HUES6 (cell line): ENCODE measurements at regions not wholly inside any gene's neighbourhood (a gene's known extent, or its start where the extent isn't known, plus 50 kb on each side); places are given as distances from the start of the nearest gene placed in this dataset.
"Not testable (repeated sequence)": the region's sequence is repeated elsewhere in the genome, so short reads cannot be mapped to it uniquely, and the experiment has no call there.

Experiments used
- H3K27ac ChIP-seq: 2 replicates; pipeline ENCODE4 v1.7.0; 2013; ENCODE audit warnings: low read depth, mild to moderate bottlenecking, low read length, inconsistent platforms
- H3K27me3 ChIP-seq: 2 replicates; pipeline ENCODE4 v1.6.1; 2013; ENCODE audit warnings: low read length; ENCODE audit not compliant: control insufficient read depth, insufficient read depth
- H3K36me3 ChIP-seq: 2 replicates; pipeline ENCODE4 v1.6.1; 2013; ENCODE audit warnings: low read length; ENCODE audit not compliant: control insufficient read depth, insufficient read depth
- H3K4me1 ChIP-seq: 2 replicates; pipeline ENCODE4 v1.6.1; 2013; ENCODE audit warnings: low read length; ENCODE audit not compliant: control insufficient read depth, insufficient read depth
- H3K4me3 ChIP-seq: 2 replicates; pipeline ENCODE4 v1.5.1; 2013; ENCODE audit warnings: low read depth, low read length
- H3K9ac ChIP-seq: one replicate; pipeline ENCODE4 v1.6.1; 2013; ENCODE audit warnings: mild to moderate bottlenecking, low read length
- H3K9me3 ChIP-seq: 2 replicates; pipeline ENCODE4 v1.6.1; 2013; ENCODE audit warnings: low read depth, low read length; ENCODE audit not compliant: control insufficient read depth, insufficient read depth

DNA sequence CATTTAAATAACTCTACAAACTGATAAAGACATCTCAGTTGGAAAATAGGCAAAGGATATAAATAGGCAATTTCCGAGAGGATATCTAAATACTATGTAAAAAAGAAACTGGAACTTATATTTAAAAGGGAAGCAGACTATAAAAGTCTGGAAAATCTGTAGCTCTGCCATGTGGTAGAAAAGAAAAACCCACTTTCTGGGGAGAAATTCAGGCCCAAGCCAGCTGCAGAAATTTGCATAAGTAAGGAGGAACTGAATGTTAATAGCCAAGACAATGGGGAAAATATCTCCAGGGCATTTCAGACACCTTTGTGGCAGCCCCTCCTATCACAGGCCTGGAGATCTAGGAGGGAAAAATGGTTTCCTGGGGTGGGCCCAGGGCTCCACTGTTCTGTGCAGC, 97.8 kb upstream of the ZBED5 start:
- Histone ChIP-seq H3K4me1 (no peaks in the 10 kb centered on the region), H3K27me3 (no peaks in the 10 kb centered on the region), H3K9me3 (peaks cover 13% of the 10 kb centered on the region), H3K4me3 (no peak overlapping the region), H3K36me3 (no peaks in the 10 kb centered on the region), H3K27ac (no peak overlapping the region), H3K9ac (no peak overlapping the region)

DNA sequence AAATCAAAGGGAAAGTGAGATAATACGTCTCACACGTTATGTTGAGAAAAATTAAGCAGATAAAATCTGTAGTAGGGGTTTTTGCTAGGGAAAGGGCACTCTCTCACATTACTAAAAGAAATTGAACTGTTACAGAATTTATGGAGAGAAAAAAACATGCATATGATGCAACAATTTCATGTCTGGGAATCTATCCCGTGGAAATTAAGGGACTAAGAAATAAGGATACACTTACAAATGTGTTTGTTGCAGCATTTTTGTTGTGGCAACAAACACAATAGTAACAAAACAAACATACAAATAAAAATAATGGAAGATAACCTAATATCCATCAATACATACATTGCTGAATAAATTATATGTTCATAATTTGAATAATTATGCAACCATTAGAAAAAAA, 96.3 kb upstream of the ZBED5 start:
- Histone ChIP-seq H3K9me3 (peaks cover 13% of the 10 kb centered on the region), H3K27ac (no peak overlapping the region)

DNA sequence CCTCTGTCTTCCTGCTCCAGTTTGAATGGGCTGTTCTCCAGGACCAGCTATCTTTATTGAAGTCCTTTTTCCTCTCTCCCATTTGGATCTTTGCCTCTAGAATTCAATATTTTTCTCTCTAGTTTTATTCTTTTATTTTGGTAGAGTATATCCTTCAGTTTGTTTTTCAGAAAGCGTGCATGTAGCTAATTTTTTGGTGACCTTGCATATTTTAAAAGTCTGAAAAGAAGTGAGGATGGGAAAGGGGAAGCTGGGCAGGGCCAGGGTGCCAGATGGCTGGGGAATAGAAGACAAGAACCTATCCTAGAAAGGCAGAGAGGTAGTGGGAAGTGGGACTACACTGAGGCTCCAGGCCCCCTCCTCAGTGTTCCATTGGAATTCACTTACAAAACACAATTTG, 95.0 kb upstream of the ZBED5 start:
- Histone ChIP-seq H3K4me3 (no peak overlapping the region), H3K4me1 (no peaks in the 10 kb centered on the region), H3K9me3 (peaks cover 11% of the 10 kb centered on the region), H3K27ac (no peak overlapping the region), H3K27me3 (no peaks in the 10 kb centered on the region), H3K36me3 (no peaks in the 10 kb centered on the region), H3K9ac (no peak overlapping the region)

More for the DNA sequence above, 96.3 kb upstream of the ZBED5 start:
- H3K27me3 ChIP-seq: no peaks in the 10 kb centered on the region
- no peak overlapping the region for H3K4me3 ChIP-seq
- no peak overlapping the region for H3K9ac ChIP-seq
- no peaks in the 10 kb centered on the region for H3K36me3 ChIP-seq
- no peaks in the 10 kb centered on the region for H3K4me1 ChIP-seq

DNA sequence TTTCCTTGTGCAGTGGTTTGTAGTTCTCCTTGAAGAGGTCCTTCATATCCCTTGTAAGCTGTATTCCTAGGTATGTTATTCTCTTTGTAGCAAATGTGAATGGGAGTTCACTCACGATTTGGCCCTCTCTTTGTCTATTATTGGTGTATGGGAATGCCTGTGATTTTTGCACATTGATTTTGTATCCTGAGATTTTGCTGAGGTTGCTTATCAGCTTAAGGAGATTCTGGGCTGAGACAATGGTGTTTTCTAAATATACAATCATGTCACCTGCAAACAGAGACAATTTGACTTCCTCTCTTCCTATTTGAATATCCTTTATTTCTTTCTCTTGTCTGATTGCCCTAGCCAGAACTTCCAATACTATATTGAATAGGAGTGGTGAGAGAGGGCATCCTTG, 90.1 kb upstream of the ZBED5 start:
- H3K27ac ChIP-seq, H3K36me3 ChIP-seq, H3K9me3 ChIP-seq, H3K9ac ChIP-seq, H3K4me1 ChIP-seq, H3K27me3 ChIP-seq, H3K4me3 ChIP-seq: not testable (repeated sequence)

DNA sequence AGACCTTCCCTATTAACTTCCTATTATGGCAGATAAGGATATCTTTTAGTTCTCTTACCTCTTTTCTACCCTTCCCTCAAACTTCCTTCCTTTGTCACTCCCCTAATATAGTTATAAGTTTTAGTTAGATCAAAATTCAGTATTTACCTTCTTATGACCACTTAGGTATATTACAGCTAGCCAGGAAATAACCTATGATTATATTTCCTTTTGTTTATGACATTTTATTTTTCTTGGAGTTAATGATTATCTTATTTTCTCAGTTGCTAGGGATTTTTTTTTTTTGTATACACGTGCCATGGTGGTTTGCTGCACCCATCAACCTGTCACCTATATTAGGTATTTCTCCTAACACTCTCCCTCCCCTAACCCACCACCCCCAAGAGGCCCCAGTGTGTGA, 88.2 kb upstream of the ZBED5 start:
- no peaks in the 10 kb centered on the region for H3K4me1 ChIP-seq
- H3K9me3 ChIP-seq: no peaks in the 10 kb centered on the region
- H3K9ac ChIP-seq: no peak overlapping the region
- H3K27ac ChIP-seq: no peak overlapping the region
- no peaks in the 10 kb centered on the region for H3K36me3 ChIP-seq
- no peak overlapping the region for H3K4me3 ChIP-seq
- H3K27me3 ChIP-seq: no peaks in the 10 kb centered on the region

DNA sequence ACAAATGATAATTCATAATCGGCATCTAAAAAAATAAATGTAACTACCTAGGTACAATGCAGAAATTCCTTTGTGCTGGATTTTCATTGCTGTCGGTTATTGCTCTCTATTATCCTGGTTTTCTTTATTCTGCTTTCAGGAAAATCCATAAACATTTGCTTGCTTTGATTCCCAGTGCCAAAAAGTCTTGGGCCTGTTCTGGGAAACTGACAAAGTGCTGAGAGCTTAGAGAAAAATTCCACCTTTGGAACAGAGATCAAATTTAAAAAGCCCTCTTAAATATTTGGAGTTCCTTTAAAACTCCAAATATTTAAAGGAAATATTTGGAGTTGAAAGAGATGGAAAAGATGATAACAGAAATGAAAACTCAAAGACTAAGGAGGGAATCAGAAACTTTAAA, 87.3 kb upstream of the ZBED5 start:
- no peaks in the 10 kb centered on the region for H3K27me3 ChIP-seq
- H3K4me3 ChIP-seq: no peak overlapping the region
- H3K9me3 ChIP-seq: no peaks in the 10 kb centered on the region
- H3K27ac ChIP-seq: no peak overlapping the region
- no peaks in the 10 kb centered on the region for H3K4me1 ChIP-seq
- no peak overlapping the region for H3K9ac ChIP-seq
- H3K36me3 ChIP-seq: no peaks in the 10 kb centered on the region

DNA sequence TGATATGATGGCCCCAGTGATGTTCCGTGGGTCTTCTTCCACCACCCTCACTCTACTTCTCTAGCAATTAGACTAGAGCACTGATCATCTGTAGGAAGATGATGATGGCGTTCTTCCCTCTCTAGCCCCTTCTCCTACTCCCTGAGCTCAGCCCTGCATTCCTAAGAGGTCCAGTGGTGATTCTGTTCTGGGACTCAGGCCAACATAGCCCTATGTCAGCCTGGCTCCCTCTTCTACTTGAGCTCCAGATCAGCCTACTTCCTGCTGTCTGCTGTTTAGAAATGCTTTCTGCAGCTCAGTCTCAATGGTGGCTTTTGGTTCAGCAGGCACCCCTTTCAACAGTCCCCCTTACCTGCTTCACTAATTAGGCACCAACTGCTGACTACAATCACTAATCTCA, 86.1 kb upstream of the ZBED5 start:
- no peak overlapping the region for H3K9ac ChIP-seq
- H3K9me3 ChIP-seq: no peaks in the 10 kb centered on the region
- no peaks in the 10 kb centered on the region for H3K4me1 ChIP-seq
- no peaks in the 10 kb centered on the region for H3K27me3 ChIP-seq
- no peak overlapping the region for H3K27ac ChIP-seq
- no peak overlapping the region for H3K4me3 ChIP-seq
- no peaks in the 10 kb centered on the region for H3K36me3 ChIP-seq

DNA sequence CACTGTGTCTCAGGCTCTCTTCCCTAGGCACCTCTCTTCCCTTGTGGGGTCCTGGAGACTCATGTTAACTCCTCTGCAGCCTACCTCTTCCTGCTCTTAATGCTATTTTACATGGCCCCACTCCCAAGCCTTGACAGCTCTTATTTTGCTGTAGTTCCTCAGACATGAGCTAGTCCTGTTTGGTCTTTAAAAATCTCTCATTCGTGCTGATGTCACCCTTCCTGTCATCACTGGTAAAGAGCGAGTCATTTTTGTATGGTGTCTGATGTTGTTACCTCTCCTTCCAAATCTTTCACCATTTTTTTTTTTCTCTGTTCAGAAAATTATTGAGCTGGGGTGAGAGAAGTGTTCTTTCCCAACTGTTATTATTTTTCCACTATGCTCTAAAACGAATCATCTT, 84.8 kb upstream of the ZBED5 start:
- no peaks in the 10 kb centered on the region for H3K36me3 ChIP-seq
- no peaks in the 10 kb centered on the region for H3K4me1 ChIP-seq
- no peak overlapping the region for H3K4me3 ChIP-seq
- H3K27me3 ChIP-seq: no peaks in the 10 kb centered on the region
- no peak overlapping the region for H3K9ac ChIP-seq
- H3K27ac ChIP-seq: no peak overlapping the region
- H3K9me3 ChIP-seq: no peaks in the 10 kb centered on the region

DNA sequence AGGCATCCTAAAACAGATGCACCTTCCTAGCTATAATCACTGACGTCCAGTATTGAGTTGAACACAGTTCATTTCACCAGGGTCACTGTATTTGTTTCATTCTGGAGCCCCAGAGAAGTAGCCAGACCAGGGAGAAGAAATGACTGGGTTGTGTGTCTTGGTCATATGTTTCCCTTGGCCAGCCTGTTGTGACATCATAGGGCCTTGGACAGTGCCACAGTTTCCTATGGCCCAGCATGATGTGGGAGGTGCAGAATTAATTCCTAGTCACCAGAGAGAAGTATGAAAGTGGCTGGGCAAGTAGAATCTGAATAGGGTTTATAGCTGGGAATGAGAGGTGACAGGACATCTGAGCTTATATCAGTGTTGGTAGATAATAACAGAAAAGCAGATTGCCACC, 84.0 kb upstream of the ZBED5 start:
- Histone ChIP-seq H3K27ac (no peak overlapping the region), H3K27me3 (no peaks in the 10 kb centered on the region), H3K9me3 (no peaks in the 10 kb centered on the region), H3K4me1 (no peaks in the 10 kb centered on the region), H3K4me3 (no peak overlapping the region), H3K36me3 (no peaks in the 10 kb centered on the region), H3K9ac (no peak overlapping the region)

DNA sequence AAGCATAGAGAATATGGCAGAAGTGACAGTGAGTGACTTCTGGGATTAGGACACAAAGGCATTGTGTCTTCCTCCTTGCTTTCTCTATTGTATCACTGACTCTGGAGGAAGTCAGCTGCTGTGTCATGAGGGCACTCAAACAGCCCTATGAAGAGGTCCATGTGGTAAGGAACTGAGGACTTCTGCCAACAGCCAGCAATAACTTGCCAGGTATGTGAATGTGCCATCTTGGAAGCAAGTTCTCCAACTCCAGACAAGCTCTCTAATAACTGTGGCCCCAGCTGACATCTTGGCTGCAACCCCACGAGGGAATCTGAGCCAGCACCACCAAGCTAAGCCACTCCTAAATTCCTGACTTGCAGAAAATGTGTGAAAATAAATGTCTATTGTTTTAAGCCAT, 83.6 kb upstream of the ZBED5 start:
- H3K4me3 ChIP-seq: no peak overlapping the region
- no peaks in the 10 kb centered on the region for H3K27me3 ChIP-seq
- H3K9ac ChIP-seq: no peak overlapping the region
- H3K4me1 ChIP-seq: no peaks in the 10 kb centered on the region
- H3K36me3 ChIP-seq: no peaks in the 10 kb centered on the region
- no peaks in the 10 kb centered on the region for H3K9me3 ChIP-seq
- H3K27ac ChIP-seq: no peak overlapping the region

DNA sequence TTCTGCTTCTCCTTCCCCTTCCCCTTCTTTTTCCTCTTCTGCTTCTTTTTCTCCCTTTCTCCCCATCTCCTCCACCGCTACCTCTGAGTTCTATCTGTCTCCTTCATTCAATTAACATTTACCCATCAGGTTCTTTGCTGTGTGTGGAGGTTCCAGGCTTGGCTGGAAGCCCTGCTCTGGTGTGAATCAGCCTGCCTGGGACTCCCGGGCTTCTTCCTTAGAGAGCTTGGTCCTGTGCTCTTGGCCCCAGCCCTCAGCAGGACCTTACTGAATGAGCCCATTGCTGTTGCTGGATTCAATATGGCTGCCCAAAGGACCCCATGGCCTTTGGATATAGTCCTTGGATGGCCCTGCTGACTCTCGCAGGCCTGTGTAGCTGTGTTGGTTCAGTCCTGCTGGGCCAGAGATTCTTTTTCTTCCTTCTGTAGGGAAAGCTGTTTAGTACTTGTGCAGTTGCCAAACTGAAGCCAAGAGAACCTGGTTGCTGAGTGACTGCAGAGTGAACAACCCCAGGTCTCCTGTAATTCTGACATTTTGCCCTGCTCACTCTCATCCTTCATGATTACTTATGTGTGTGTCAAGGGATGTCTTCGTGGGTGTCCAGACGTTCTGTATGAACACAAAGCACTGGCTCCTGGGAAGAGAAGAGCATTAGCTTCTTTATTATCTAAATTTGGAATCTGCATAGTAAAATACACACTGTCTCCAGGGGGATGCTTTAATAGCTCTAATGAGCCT, 81.0 kb upstream of the ZBED5 start:
- Histone ChIP-seq H3K9me3 (no peaks in the 10 kb centered on the region), H3K4me3 (no peak overlapping the region), H3K9ac (no peak overlapping the region), H3K27ac (no peak overlapping the region), H3K36me3 (no peaks in the 10 kb centered on the region), H3K27me3 (no peaks in the 10 kb centered on the region), H3K4me1 (peaks cover 4% of the 10 kb centered on the region; the same call in 1 of the 2 replicates)

DNA sequence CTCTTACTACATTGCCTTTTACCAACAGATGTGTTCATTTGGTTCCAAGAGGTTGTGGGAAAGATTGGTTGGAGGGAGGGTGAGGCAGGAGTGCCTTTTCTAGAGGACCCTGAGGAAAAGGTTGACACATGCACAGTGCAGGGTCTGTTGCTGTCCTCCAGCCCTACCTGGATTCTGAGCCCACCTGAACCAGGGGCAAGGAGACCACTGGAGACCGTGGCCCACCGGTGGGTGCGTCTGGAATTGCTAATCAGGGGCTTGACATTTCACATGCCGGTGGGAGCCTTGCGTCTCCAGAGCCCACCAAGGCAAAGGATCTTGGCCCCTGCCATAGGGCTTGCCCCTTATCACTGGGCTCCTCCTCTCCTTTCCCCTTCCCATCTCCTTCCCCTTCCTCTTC, 80.4 kb upstream of the ZBED5 start:
- Histone ChIP-seq H3K4me3 (no peak overlapping the region), H3K4me1 (peaks cover 7% of the 10 kb centered on the region; the same call in 1 of the 2 replicates), H3K9ac (no peak overlapping the region), H3K27me3 (no peaks in the 10 kb centered on the region), H3K27ac (no peak overlapping the region), H3K36me3 (no peaks in the 10 kb centered on the region), H3K9me3 (no peaks in the 10 kb centered on the region)
